ENCODE measurements at regions not wholly inside any gene's neighbourhood (a gene's known extent, or its start where the extent isn't known, plus 50 kb on each side); places are given as distances from the start of the nearest gene placed in this dataset.
"Not testable (repeated sequence)": the region's sequence is repeated elsewhere in the genome, so short reads cannot be mapped to it uniquely, and the experiment has no call there.

DNA sequence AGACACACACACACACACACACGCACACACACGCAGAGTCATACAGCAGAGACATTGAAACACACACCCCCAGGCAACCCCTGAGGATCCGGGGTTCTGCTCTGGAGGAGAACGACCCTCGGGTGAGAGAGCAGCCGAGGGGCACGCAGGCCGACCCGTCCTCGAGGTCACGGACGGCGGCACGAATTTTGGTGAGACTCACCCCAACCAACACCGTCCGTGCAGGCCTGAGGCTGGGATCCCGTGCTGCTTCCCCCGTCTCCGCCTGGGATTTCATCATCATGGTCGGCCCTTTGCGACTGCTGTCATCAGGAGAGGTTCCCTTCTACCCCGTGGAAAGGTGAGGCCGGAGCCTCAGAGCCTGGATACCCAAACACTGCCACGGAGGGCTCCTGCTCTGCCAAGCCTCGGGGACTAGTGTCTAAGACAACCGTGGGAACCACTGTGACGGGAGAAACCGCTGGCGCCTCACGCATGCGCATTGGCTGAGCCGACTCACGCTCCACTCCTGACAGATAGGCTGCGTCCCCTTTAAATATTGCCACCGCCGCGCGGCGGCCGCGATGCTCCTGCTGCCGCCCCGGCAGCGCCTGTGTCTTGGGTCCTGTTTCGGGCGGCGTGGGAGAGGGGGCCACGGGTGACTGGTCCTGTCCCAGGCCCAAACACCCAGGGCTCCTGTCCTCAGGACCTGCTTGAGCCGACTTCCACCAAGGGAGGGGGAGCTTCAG is 699.1 kb upstream of the TPTE start:
- H3K4me3 Mint-ChIP-seq; H3K36me3 ChIP-seq (replicated peaks in 1 of 2; ENCODE audit: control insufficient read depth in 1 of 2, insufficient read depth in 2 of 2, low read length in 2 of 2); H3K9ac ChIP-seq (ENCODE audit: insufficient read depth, low read length, poor library complexity, severe bottlenecking); H3K4me3 ChIP-seq (replicated peaks in 1 of 3; ENCODE audit: low read depth in 2 of 3, low read length in 3 of 3); H3K79me2 ChIP-seq (ENCODE audit: insufficient read depth, low read length); H3K4me1 Mint-ChIP-seq; H3K27ac Mint-ChIP-seq; H4K20me1 ChIP-seq (ENCODE audit: insufficient read depth, low read length); H3K4me2 ChIP-seq (replicated peaks; ENCODE audit: extremely low read depth, low read length, poor library complexity, severe bottlenecking); H3K27ac ChIP-seq (ENCODE audit: low read depth in 1 of 2, low read length in 2 of 2); intact Hi-C loops (cut with micrococcal nuclease); H3K27me3 ChIP-seq (ENCODE audit: control insufficient read depth in 2 of 2, insufficient read depth in 2 of 2, low read length in 2 of 2); H3K9me3 ChIP-seq (replicated peaks in 1 of 2; ENCODE audit: control insufficient read depth in 1 of 2, insufficient read depth in 1 of 2, low read length in 2 of 2); DNase-seq; H3K4me1 ChIP-seq (ENCODE audit: control insufficient read depth in 1 of 2, insufficient read depth in 2 of 2, low read length in 2 of 2); H3K27me3 Mint-ChIP-seq (ENCODE audit: low read depth in 3 of 3); H3K36me3 Mint-ChIP-seq; H2AFZ ChIP-seq (ENCODE audit: insufficient read depth, low read depth, low read length, poor library complexity, severe bottlenecking): not testable (repeated sequence)
- H3K9me3 Mint-ChIP-seq, result peaks cover 8 to 36% (median 10%) of the 10 kb centered on the region in 7 donors
- no CpG with 5 or more reads among the region's 49 CpGs for WGBS (ENCODE audit: insufficient coverage)

DNA sequence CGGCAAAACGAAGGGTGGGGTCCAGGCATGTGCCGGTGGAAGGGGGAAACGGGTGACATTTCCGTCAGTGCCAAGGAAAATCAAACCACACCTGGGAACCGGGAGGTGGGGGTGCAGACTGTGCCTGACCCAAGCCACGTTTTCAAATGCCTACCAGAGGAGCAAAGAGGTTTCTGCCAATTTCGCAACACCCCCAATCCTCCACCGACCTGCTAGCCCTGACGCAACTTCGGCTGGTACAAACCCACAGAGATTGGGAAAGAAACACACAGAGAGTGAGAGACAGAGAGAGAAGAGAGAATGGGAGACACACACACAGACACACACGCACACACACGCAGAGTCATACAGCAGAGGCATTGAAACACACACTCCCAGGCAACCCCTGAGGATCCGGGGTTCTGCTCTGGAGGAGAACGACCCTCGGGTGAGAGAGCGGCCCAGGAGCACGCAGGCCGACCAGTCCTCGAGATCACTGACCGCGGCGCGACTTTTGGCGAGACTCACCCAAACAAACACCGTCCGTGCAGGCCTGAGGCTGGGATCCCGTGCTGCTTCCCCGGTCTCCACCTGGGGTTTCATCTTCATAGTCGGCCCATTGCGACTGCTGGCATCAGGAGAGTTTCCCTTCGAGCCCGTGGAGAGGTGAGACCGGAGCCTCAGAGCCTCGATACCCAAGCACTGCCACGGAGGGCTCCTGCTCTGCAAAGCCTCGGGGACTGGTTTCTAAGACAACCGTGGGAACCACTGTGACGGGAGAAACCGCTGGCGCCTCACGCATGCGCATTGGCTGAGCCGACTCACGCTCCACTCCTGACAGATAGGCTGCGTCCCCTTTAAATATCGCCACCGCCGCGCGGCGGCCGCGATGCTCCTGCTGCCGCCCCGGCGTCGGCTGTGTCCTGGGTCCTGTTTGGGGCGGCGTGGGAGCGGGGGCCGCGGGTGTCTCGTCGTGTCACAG is 697.9 kb upstream of the TPTE start:
- H3K27ac ChIP-seq (ENCODE audit: low read depth in 1 of 2, low read length in 2 of 2); H3K4me1 ChIP-seq (ENCODE audit: control insufficient read depth in 1 of 2, insufficient read depth in 2 of 2, low read length in 2 of 2); H2AFZ ChIP-seq (ENCODE audit: insufficient read depth, low read depth, low read length, poor library complexity, severe bottlenecking); H3K36me3 ChIP-seq (replicated peaks in 1 of 2; ENCODE audit: control insufficient read depth in 1 of 2, insufficient read depth in 2 of 2, low read length in 2 of 2); H3K79me2 ChIP-seq (ENCODE audit: insufficient read depth, low read length); H3K9ac ChIP-seq (ENCODE audit: insufficient read depth, low read length, poor library complexity, severe bottlenecking); H3K4me2 ChIP-seq (replicated peaks; ENCODE audit: extremely low read depth, low read length, poor library complexity, severe bottlenecking); H3K9me3 ChIP-seq (replicated peaks in 1 of 2; ENCODE audit: control insufficient read depth in 1 of 2, insufficient read depth in 1 of 2, low read length in 2 of 2); H3K4me1 Mint-ChIP-seq; H3K27me3 Mint-ChIP-seq (ENCODE audit: low read depth in 3 of 3); H3K36me3 Mint-ChIP-seq; H3K27me3 ChIP-seq (ENCODE audit: control insufficient read depth in 2 of 2, insufficient read depth in 2 of 2, low read length in 2 of 2); H4K20me1 ChIP-seq (ENCODE audit: insufficient read depth, low read length); DNase-seq; H3K4me3 ChIP-seq (replicated peaks in 1 of 3; ENCODE audit: low read depth in 2 of 3, low read length in 3 of 3); intact Hi-C loops (cut with micrococcal nuclease); H3K4me3 Mint-ChIP-seq; H3K27ac Mint-ChIP-seq: not testable (repeated sequence)
- peaks cover 9 to 35% (median 10%) of the 10 kb centered on the region in 7 donors for H3K9me3 Mint-ChIP-seq
- 84% methylated on average over 6 of the region's 65 CpGs for whole genome bisulfite sequencing (ENCODE audit: insufficient coverage)

DNA sequence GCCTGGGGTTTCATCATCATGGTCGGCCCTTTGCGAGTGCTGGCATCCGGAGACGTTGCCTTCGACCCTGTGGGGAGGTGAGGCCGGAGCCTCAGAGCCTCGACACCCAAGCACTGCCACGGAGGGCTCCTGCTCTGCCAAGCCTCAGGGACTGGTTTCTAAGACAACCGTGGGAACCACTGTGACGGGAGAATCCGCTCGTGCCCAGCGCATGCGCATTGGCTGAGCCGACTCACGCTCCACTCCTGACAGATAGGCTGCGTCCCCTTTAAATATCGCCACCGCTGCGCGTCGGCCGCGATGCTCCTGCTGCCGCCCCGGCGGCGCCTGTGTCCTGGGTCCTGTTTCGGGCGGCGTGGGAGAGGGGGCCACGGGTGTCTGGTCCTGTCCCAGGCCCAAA is 690.6 kb upstream of the TPTE start:
- H4K20me1 ChIP-seq (ENCODE audit: insufficient read depth, low read length); H3K27ac ChIP-seq (ENCODE audit: low read depth in 1 of 2, low read length in 2 of 2); H3K9me3 ChIP-seq (replicated peaks in 1 of 2; ENCODE audit: control insufficient read depth in 1 of 2, insufficient read depth in 1 of 2, low read length in 2 of 2); intact Hi-C loops (cut with micrococcal nuclease); H3K27me3 Mint-ChIP-seq (ENCODE audit: low read depth in 3 of 3); H3K4me1 ChIP-seq (ENCODE audit: control insufficient read depth in 1 of 2, insufficient read depth in 2 of 2, low read length in 2 of 2); H3K79me2 ChIP-seq (ENCODE audit: insufficient read depth, low read length); H3K4me1 Mint-ChIP-seq; H3K4me2 ChIP-seq (replicated peaks; ENCODE audit: extremely low read depth, low read length, poor library complexity, severe bottlenecking); H3K36me3 Mint-ChIP-seq; H3K27me3 ChIP-seq (ENCODE audit: control insufficient read depth in 2 of 2, insufficient read depth in 2 of 2, low read length in 2 of 2); DNase-seq; H3K4me3 Mint-ChIP-seq; H3K9me3 Mint-ChIP-seq; H3K4me3 ChIP-seq (replicated peaks in 1 of 3; ENCODE audit: low read depth in 2 of 3, low read length in 3 of 3); H3K27ac Mint-ChIP-seq; H2AFZ ChIP-seq (ENCODE audit: insufficient read depth, low read depth, low read length, poor library complexity, severe bottlenecking); H3K36me3 ChIP-seq (replicated peaks in 1 of 2; ENCODE audit: control insufficient read depth in 1 of 2, insufficient read depth in 2 of 2, low read length in 2 of 2); H3K9ac ChIP-seq (ENCODE audit: insufficient read depth, low read length, poor library complexity, severe bottlenecking): not testable (repeated sequence)
- no CpG with 5 or more reads among the region's 32 CpGs for WGBS (ENCODE audit: insufficient coverage)

DNA sequence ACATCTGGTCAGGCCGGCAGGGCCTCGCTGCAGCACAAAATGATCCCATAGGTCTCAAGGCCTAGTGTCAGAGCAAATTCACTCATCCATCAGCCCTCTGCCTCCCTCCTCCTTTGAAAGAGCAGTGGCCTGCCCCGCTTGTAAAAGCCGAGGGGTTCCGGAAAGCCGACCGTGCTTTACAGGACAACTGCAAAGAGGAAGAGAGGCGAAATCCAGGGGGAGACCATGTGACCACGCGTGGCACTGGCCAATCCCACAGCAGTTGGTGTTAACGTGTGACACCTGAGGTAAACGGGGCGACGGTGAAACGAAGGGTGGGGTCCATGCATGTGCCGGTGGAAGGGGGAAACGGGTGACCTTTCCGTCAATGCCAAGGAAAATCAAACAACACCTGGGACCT is 688.6 kb upstream of the TPTE start:
- DNase-seq; intact Hi-C loops (cut with micrococcal nuclease): not testable (repeated sequence)

More for the DNA sequence above, 688.6 kb upstream of the TPTE start:
- WGBS (ENCODE audit: insufficient coverage), result no CpG with 5 or more reads among the region's 18 CpGs
- H3K4me1 Mint-ChIP-seq; H2AFZ ChIP-seq (ENCODE audit: insufficient read depth, low read depth, low read length, poor library complexity, severe bottlenecking); H3K36me3 ChIP-seq (replicated peaks in 1 of 2; ENCODE audit: control insufficient read depth in 1 of 2, insufficient read depth in 2 of 2, low read length in 2 of 2); H3K36me3 Mint-ChIP-seq; H3K27me3 Mint-ChIP-seq (ENCODE audit: low read depth in 3 of 3); H3K27ac ChIP-seq (ENCODE audit: low read depth in 1 of 2, low read length in 2 of 2); H3K4me3 ChIP-seq (replicated peaks in 1 of 3; ENCODE audit: low read depth in 2 of 3, low read length in 3 of 3); H3K79me2 ChIP-seq (ENCODE audit: insufficient read depth, low read length); H3K27ac Mint-ChIP-seq; H3K9ac ChIP-seq (ENCODE audit: insufficient read depth, low read length, poor library complexity, severe bottlenecking); H3K4me3 Mint-ChIP-seq; H3K4me2 ChIP-seq (replicated peaks; ENCODE audit: extremely low read depth, low read length, poor library complexity, severe bottlenecking); H3K27me3 ChIP-seq (ENCODE audit: control insufficient read depth in 2 of 2, insufficient read depth in 2 of 2, low read length in 2 of 2); H3K4me1 ChIP-seq (ENCODE audit: control insufficient read depth in 1 of 2, insufficient read depth in 2 of 2, low read length in 2 of 2); H4K20me1 ChIP-seq (ENCODE audit: insufficient read depth, low read length): not testable (repeated sequence)
- peaks cover 5 to 15% (median 7%) of the 10 kb centered on the region in 7 donors for H3K9me3 Mint-ChIP-seq
- peaks cover 10 to 14% of the 10 kb centered on the region in 2 donors for H3K9me3 ChIP-seq (replicated peaks in 1 of 2; ENCODE audit: control insufficient read depth in 1 of 2, insufficient read depth in 1 of 2, low read length in 2 of 2)

All from CD14-positive monocyte (primary cell).